Astrocyte (in vitro differentiated cells and primary cell): ENCODE measurements at regions not wholly inside any gene's neighbourhood (a gene's known extent, or its start where the extent isn't known, plus 50 kb on each side); places are given as distances from the start of the nearest gene placed in this dataset.

Experiments used
- DNase-seq: peaks from one replicate; pipeline ENCODE4 v3.0.0-alpha.2; 2010; ENCODE audit warnings: low read depth
- FAIRE-seq: peaks from 2 replicates; lab custom pipeline; 2011; peaks lifted over from hg19 to GRCh38; lab: Jason Lieb, UNC
- H2AFZ ChIP-seq: 2 replicates; pipeline ENCODE4 v1.6.0; 2012; ENCODE audit warnings: low read depth, low read length, inconsistent platforms
- H3K27ac ChIP-seq: 2 replicates; pipeline ENCODE4 v1.5.1; 2011; ENCODE audit warnings: low read depth, low read length, inconsistent platforms
- H3K27me3 ChIP-seq: 2 replicates; pipeline ENCODE4 v1.6.0; 2011; ENCODE audit warnings: low read length, inconsistent platforms; ENCODE audit not compliant: insufficient read depth
- H3K36me3 ChIP-seq: 2 replicates; pipeline ENCODE4 v1.5.1; 2011; ENCODE audit warnings: low read length, inconsistent platforms; ENCODE audit not compliant: insufficient read depth
- H3K4me1 ChIP-seq: 2 replicates; pipeline ENCODE4 v1.5.1; 2011; ENCODE audit warnings: low read length, inconsistent platforms; ENCODE audit not compliant: insufficient read depth
- H3K4me2 ChIP-seq: 2 replicates; pipeline ENCODE4 v1.6.0; 2012; ENCODE audit warnings: low read length, inconsistent platforms
- H3K4me3 ChIP-seq: 2 replicates; pipeline ENCODE4 v1.5.1; 2011; ENCODE audit warnings: low read depth, mild to moderate bottlenecking, low read length, inconsistent platforms; ENCODE audit not compliant: insufficient read depth
- H3K79me2 ChIP-seq: 2 replicates; pipeline ENCODE4 v1.6.0; 2012; ENCODE audit warnings: mild to moderate bottlenecking, low read length, inconsistent platforms; ENCODE audit not compliant: insufficient read depth
- H3K9ac ChIP-seq: 2 replicates; pipeline ENCODE4 v1.6.0; 2012; ENCODE audit warnings: mild to moderate bottlenecking, low read length, inconsistent platforms
- H3K9me3 ChIP-seq: 2 replicates; pipeline ENCODE4 v1.5.1; 2012; ENCODE audit warnings: low read depth, mild to moderate bottlenecking, low read length, inconsistent platforms; ENCODE audit not compliant: insufficient read depth
- H4K20me1 ChIP-seq: 2 replicates; pipeline ENCODE4 v1.6.0; 2012; ENCODE audit warnings: low read length, inconsistent platforms; ENCODE audit not compliant: insufficient read depth
- H3K27ac Mint-ChIP-seq: one replicate; pipeline ENCODE4 v1.8.0; 2021; ENCODE audit warnings: mild to moderate bottlenecking, mixed read lengths; ENCODE audit not compliant: unreplicated experiment
- H3K27me3 Mint-ChIP-seq: one replicate; pipeline ENCODE4 v1.8.0; 2021; ENCODE audit warnings: low read depth, mixed read lengths; ENCODE audit not compliant: unreplicated experiment
- H3K36me3 Mint-ChIP-seq: one replicate; pipeline ENCODE4 v1.8.0; 2021; ENCODE audit warnings: low read depth, mixed read lengths; ENCODE audit not compliant: unreplicated experiment
- H3K4me1 Mint-ChIP-seq: one replicate; pipeline ENCODE4 v1.8.0; 2021; ENCODE audit warnings: low read depth, mixed read lengths; ENCODE audit not compliant: unreplicated experiment
- H3K4me3 Mint-ChIP-seq: one replicate; pipeline ENCODE4 v1.8.0; 2021; ENCODE audit warnings: mild to moderate bottlenecking, moderate library complexity, mixed read lengths; ENCODE audit not compliant: unreplicated experiment
- H3K9me3 Mint-ChIP-seq: one replicate; pipeline ENCODE4 v1.8.0; 2021; ENCODE audit warnings: mild to moderate bottlenecking, mixed read lengths; ENCODE audit not compliant: unreplicated experiment
- EZH2 ChIP-seq: IDR thresholded peaks from 2 replicates; pipeline ENCODE4 v1.6.1; 2012; ENCODE audit warnings: mild to moderate bottlenecking, low read length, inconsistent platforms; ENCODE audit not compliant: insufficient read depth
- TF ChIP-seq, protein P1 (sequence below): IDR thresholded peaks from 2 replicates; pipeline ENCODE4 v1.5.1; 2011; ENCODE audit warnings: low read depth, mild to moderate bottlenecking, inconsistent platforms, low read length, moderate library complexity; ENCODE audit not compliant: insufficient read depth

DNA sequence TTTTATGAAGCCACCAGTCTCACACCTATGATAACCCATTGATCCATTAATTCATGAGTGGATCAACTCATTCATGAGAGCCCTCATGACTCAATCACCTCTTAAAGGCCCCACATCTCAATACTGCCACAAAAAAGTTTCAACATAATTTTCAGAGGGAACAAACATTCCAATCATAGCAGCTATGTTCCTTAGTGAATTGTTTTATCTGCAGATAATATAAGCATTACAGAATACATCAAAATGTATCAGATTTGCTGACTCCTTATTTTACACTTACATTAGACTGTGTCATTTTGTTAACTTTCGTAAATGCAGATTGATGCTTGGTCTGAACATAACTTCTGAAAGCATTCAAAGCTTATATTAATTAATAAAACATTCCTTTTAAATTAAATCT is 155.3 kb upstream of the MBNL1 start:
- Histone ChIP-seq H3K36me3 (no peaks in the 10 kb centered on the region), H3K4me3 (no peak overlapping the region), H3K4me1 (no peaks in the 10 kb centered on the region), H3K27me3 (no peaks in the 10 kb centered on the region), H3K4me2 (no peak overlapping the region), H4K20me1 (no peaks in the 10 kb centered on the region), H3K27ac (no peak overlapping the region), H3K9ac (no peak overlapping the region), H3K79me2 (no peaks in the 10 kb centered on the region), H3K9me3 (no peaks in the 10 kb centered on the region), H2AFZ (no peak overlapping the region)
- H3K9me3 Mint-ChIP-seq, result no peaks in the 10 kb centered on the region
- no peak for TF ChIP-seq EZH2
- TF ChIP-seq, protein P1, sequence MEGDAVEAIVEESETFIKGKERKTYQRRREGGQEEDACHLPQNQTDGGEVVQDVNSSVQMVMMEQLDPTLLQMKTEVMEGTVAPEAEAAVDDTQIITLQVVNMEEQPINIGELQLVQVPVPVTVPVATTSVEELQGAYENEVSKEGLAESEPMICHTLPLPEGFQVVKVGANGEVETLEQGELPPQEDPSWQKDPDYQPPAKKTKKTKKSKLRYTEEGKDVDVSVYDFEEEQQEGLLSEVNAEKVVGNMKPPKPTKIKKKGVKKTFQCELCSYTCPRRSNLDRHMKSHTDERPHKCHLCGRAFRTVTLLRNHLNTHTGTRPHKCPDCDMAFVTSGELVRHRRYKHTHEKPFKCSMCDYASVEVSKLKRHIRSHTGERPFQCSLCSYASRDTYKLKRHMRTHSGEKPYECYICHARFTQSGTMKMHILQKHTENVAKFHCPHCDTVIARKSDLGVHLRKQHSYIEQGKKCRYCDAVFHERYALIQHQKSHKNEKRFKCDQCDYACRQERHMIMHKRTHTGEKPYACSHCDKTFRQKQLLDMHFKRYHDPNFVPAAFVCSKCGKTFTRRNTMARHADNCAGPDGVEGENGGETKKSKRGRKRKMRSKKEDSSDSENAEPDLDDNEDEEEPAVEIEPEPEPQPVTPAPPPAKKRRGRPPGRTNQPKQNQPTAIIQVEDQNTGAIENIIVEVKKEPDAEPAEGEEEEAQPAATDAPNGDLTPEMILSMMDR, result no peak
- no peaks in the 10 kb centered on the region for H3K4me1 Mint-ChIP-seq
- no peaks in the 10 kb centered on the region for H3K27me3 Mint-ChIP-seq
- no peak overlapping the region for H3K4me3 Mint-ChIP-seq
- no peak for DNase-seq
- H3K36me3 Mint-ChIP-seq, result no peaks in the 10 kb centered on the region
- FAIRE-seq, result peak; percentile 13
- no peak overlapping the region for H3K27ac Mint-ChIP-seq

DNA sequence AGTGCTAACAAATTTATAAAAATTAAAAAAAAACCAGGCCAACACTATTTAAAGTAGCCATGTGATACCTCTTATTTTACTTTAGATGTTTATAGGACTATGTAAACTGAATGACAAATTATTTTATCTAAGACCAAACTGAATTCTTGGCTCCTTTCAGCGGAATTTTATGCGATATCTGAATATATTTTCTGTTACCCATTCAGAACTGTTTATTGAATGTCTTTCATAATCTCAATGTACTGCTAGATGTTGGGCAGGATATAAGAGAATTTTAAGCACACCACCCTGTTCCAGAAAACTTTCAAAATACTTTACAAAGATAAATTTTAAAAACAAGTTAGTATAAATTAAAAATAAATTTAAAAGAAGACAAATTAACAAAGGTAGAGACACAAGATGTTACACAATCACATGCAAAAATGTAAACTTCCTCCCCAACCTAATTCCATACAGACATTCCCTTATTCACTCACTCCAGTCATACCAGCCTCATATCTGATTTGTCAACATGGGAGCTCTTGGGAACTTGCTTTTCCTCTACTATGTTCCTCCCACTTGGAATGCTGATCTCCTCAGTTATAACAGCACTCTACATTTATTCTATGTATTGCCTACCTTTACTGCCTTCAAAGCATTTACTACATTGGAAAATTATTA is 154.6 kb upstream of the MBNL1 start:
- Mint-ChIP-seq H3K36me3 (no peaks in the 10 kb centered on the region), H3K9me3 (no peaks in the 10 kb centered on the region), H3K27ac (no peak overlapping the region), H3K4me1 (no peaks in the 10 kb centered on the region), H3K4me3 (no peak overlapping the region), H3K27me3 (no peaks in the 10 kb centered on the region)
- FAIRE-seq (no peak), DNase-seq (no peak)
- Histone ChIP-seq H3K4me3 (no peak overlapping the region), H2AFZ (no peak overlapping the region), H3K9me3 (no peaks in the 10 kb centered on the region), H3K4me2 (no peak overlapping the region), H3K27ac (no peak overlapping the region), H3K9ac (no peak overlapping the region), H4K20me1 (no peaks in the 10 kb centered on the region), H3K79me2 (no peaks in the 10 kb centered on the region), H3K27me3 (no peaks in the 10 kb centered on the region), H3K4me1 (no peaks in the 10 kb centered on the region), H3K36me3 (no peaks in the 10 kb centered on the region)
- no peak for TF ChIP-seq EZH2
- TF ChIP-seq, protein P1, result no peak

DNA sequence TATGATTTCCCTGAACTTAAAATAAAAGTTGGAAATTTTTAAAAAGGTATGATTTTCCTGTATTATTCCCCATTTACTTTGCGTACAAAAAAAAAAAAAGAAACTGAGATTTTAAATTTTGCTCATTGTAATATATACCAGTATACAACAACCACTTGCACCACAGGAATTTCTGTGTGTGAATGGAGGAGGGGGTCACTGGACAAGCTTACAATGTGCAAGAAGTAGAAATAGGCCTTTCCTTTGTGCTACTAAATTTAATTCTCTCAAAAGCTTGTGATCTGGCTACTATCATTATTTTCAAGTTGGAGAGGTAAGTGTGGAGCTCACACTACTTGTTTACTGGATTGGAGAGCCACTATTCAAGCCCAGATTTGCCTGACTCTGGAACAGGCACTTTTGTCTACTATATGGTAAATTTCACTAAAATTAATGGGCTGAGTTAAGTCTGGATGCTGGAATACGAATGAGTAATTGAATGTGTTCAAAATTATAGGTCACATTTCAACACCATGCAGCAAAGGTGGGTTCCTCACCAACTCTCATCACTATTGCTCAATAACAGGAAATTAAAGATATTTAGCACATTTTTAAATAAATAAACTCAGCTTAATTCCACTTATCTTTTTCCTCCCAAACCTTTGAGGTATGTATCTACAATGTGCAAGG is 148.0 kb upstream of the MBNL1 start:
- DNase-seq (peak; percentile 70), FAIRE-seq (no peak)
- no peaks in the 10 kb centered on the region for H3K27me3 ChIP-seq
- no peaks in the 10 kb centered on the region for H3K79me2 ChIP-seq
- peak overlapping the region; percentile 61 for H3K4me2 ChIP-seq
- no peaks in the 10 kb centered on the region for H3K9me3 ChIP-seq
- no peaks in the 10 kb centered on the region for H4K20me1 ChIP-seq
- peaks cover 8% of the 10 kb centered on the region for H3K4me1 Mint-ChIP-seq
- no peak overlapping the region for H3K4me3 ChIP-seq
- H3K27me3 Mint-ChIP-seq, result no peaks in the 10 kb centered on the region
- TF ChIP-seq, protein P1, result no peak
- no peak for TF ChIP-seq EZH2
- H2AFZ ChIP-seq, result no peak overlapping the region
- no peak overlapping the region for H3K4me3 Mint-ChIP-seq
- H3K27ac Mint-ChIP-seq, result peak overlapping the region; percentile 12
- no peaks in the 10 kb centered on the region for H3K36me3 ChIP-seq
- H3K9ac ChIP-seq, result peak overlapping the region; percentile 2
- no peaks in the 10 kb centered on the region for H3K36me3 Mint-ChIP-seq
- peaks cover 15% of the 10 kb centered on the region for H3K4me1 ChIP-seq
- H3K9me3 Mint-ChIP-seq, result no peaks in the 10 kb centered on the region
- peak overlapping the region; percentile 85 for H3K27ac ChIP-seq
